Glomerular endothelial cell (primary cell): ENCODE measurements at regions not wholly inside any gene's neighbourhood (a gene's known extent, or its start where the extent isn't known, plus 50 kb on each side); places are given as distances from the start of the nearest gene placed in this dataset.

Source experiments
- DNase-seq: peaks from one replicate; pipeline ENCODE4 v3.0.0-alpha.2; 2011; ENCODE audit warnings: low read depth, low spot score; ENCODE audit errors: extremely low read depth

DNA sequence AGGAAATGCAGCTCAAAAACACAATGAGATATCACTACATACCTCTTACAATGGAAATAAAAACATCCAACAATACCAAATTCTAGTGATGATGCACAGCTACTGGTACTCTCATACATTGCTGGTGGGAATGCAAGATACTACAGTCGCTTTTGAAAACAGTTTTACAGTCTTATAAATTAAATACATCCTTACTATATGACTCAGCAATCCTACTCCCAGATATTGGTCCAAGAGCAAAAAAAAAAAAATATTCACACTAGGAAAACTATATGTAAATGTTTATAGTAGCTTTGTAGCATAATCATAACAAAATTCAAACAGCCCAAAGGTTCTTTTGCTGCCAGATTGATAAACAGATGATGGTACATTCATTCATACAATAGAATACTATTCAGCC lies 217.4 kb upstream of the FAM83B start:
- DNase-seq, result no peak

DNA sequence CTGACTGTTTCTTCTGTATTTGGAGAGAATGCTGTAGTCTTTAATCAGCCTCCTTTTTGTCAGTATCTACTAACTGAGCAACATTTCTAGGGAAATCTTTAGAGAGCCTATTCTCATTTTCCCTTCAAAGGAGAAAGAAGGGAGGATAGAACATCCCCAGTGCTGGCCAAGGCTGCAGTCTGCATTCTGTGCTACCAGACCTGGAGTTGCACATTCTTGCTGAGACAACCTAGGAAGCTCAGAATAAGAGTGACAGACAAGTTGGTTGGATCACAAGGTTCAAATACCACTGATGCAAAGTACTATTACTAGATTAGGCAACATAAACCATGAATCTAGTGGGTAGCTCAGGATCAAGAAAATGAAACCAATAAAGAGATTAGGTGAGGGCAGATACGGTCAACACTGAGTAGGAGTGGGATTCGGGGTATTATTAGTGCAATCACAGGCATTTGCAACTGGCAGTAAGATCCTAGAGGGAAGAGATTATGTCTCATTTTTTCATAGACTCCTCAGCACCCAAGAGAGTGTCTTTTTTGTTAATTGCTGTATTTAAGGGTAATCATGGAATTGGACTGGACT lies 213.5 kb upstream of the FAM83B start:
- DNase-seq, result no peak

DNA sequence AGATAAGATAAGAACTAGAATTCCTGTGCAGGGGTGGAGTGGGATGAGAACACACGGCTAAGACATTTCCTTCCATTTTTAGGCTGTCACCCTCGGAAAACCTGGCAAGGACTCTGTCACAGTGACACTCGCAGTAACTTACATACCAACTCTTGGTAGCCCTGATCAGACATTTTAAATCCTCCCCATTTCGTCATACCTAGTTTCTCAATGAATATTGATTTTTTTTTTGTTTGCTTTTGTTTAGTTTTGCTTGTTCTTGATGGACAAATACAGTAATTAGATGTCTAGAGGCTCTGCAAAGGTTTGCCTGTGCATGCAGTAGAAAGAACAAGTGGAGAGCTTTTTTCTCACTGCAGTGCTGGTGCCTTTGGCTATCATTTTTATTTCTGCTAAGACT lies 213.0 kb upstream of the FAM83B start:
- DNase-seq, result no peak

DNA sequence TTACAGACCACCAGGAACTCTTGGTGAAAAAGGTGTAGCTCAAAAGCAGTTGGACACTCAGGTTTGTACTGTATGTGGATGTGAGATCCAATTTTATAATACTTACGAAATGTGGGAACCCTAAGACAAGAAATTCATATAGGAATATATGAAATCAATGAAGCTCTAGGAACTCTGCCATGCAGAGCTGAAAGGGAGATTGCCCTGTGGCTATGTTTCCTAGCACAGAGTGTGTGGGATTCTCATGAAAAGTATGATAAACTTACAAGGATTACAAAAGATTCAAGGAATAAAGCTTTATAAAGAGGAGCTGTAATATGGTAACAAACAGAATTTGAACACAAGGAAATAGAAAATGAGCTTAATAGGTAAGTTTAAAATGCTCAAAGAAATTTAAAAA lies 205.7 kb upstream of the FAM83B start:
- no peak for DNase-seq

DNA sequence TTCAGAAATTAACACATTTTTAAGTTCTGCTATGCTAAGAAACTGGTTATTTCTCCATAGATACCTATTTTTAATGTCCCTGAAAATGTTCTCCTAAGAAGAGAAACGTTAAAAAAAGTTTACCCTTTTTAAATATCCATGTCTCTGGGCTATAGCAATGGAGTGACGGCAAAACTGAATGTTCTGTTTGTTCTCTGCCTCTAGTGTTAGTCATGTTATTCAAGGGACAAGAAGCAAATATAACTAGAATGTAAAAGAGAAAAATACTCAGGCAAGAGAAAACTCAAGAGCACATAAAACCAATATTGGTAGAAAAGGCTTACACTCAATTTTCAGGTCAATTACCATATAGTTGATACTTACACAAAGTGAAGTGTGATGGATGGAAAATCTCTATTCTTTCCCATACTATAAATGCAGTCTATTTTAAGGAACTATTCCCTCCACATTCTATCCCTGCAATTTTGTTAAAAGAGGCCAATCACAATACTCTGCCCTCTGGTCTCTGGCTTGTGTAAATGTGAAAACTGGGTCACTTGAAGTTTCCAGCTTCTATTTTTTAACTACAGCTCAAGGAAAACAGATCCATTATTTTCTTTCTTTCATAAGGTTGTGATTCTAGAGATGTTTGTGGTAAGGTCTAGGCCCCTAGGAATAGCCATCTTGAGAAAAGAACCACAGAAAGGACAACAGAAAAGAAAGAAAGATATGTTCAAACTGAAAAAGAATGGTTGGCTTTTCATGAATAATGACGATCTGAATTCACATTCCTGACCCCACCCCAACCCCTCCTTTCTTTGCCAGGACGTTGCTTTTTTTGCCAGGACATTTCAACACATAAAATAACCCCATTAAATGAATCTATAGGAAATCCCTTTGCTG lies 200.3 kb upstream of the FAM83B start:
- no peak for DNase-seq

DNA sequence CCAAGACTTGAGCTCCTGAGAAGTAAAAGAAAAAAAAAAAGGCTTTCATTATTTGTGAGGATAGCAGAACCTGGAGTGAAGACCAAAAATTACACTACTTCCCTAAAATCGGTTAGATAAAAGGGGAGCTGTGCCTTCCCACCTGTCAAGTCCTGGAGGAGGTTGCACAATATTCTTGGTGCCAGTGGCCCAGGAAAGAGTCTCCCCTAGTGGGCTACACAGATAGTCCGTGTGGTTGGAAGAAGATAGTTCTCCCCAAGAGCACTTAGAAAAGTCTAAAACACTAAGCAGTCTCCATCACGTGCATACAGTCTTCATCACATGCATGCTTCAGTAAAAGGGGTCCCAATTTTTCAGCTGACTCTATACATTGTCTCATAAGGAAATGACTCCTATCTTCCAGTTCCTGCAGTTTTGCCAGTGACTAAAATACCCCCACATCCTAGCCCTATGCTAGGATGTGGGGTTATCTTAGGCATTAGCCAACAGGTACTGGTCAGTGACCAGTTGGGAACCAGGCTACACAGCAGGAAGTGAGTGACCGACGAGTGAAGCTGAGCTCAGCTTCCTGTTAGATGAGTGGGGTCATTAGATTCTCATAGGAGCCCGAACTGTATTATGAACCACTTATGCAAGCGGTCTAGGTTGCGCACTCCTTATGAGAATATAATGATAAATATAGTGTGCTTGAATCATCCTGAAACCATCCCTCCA lies 199.5 kb upstream of the FAM83B start:
- DNase-seq, result peak; percentile 23

DNA sequence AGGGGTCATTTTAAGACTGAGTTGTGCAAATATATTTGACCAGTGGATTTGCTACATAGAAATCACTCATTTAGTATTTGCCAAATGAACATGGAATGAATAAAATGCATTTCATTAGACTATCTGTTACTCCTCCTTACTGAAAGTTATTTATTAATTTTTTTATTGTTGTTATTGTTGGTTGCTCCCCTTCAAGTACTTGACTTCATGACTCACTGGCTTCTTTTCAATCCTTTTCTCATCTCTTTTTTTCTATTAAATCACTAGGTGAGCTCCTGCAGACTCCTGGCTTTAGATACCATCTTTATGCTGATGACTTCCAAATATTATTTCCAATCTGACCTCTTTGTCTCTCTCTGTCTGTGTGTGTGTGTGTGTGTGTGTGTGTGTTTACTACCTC lies 192.2 kb upstream of the FAM83B start:
- no peak for DNase-seq

DNA sequence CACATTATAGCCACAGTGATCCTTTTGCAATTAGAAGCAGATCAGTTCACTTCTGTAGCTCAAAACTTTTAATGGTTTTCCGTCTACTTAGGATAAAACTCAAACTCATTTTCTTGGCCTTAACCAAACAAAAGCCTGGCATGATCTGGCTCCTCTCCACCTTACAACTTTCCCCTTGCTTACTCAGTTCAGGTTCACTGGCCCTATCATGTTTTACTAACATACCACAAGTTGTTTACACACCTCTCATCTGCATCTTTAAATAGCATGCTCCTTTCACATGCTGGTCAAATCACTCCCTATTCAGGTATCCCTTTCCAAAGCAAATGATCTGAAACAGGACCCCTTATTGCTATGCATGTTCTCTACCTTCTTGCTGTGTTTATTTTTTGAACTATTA lies 191.4 kb upstream of the FAM83B start:
- no peak for DNase-seq

DNA sequence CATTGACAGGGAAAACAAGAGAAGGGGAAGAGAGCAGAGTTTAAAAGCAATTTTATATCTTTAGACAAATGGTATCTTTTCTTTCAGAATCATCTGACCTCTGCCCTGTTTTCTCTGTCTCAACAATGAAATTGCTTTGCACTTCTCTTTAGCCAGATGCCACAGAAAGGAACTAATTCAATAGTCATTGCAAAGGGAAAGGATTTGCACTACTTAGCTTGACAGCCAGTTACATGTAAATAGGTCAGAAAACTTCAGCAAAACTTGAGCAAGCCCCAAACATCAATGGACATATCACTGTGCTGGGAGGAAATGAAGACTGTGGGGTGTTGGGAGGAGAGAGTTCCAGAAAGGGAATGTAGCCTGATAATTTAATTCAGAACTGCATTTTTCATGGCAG lies 181.3 kb upstream of the FAM83B start:
- no peak for DNase-seq

DNA sequence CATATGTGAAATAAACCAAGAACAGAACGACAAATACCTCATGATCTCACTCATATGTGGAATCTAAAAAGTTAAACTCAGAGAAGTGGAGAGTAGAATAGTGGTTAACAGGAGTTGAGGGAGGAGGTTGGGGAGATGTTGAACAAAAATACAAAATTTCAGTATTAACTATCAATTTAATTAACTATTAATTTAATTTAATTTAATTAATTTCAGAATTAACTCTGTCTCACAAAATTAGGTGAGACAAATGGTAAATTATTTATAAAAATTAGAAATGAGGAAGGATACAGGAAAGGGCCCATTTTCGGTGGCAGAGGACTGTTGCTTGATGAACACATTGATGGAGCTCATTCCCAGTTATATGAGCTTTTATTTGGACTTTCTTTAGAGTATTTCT lies 166.0 kb upstream of the FAM83B start:
- DNase-seq, result no peak

DNA sequence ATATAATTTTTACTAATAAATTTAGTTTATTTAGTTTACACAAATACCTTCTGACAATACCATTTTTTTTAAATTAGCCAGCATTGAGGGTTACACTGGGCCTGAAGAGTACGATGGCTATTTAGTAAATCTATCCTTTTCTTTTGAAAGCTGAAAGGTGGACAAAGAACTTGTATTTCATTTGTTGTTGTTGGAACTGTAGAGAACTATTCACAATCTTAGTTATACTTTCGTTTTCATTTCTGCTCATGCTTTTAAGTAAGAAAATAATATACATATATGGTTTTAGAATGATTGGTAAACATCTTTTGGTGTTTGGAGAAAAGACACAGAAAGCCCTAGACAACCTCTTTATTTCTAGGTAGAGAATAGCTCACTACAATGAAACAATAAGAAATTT lies 165.3 kb upstream of the FAM83B start:
- no peak for DNase-seq

DNA sequence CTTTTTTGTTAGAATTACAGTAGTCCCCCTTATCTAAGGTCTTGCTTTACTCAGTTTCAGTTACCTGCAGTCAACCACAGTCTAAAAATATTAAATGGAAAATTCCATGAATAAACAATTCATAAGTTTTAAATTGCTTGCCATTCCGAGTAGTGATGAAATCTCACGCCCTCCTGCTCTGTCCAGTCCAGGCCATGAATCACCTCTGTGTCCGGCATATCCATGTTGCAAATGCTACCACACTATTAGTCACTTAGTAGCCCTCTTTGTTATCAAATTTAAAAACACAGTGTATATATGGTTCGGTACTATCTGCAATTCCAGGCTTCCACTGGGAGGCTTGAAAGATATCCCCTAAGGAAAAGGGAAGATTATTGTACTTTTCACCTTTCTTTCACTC lies 164.6 kb upstream of the FAM83B start:
- peak; percentile 4 for DNase-seq

DNA sequence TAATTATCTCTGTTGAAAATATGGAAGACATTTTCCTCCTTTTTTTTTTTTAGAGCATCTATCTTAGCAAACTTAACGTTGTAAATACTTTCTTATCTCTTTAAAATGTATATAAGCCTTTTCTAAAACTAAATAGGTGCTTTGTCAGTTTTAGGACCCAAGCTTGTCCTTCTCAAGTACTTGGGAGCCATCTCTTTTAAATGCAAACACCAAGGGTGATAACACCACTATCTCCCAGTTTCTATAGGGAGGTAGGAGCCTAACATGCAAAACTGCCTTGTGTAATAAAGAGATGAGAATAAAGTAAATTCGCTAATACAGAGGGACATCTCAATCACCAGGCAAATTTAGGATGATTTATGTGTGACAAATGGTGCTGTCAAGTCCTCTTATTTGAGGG lies 157.0 kb upstream of the FAM83B start:
- DNase-seq, result no peak

DNA sequence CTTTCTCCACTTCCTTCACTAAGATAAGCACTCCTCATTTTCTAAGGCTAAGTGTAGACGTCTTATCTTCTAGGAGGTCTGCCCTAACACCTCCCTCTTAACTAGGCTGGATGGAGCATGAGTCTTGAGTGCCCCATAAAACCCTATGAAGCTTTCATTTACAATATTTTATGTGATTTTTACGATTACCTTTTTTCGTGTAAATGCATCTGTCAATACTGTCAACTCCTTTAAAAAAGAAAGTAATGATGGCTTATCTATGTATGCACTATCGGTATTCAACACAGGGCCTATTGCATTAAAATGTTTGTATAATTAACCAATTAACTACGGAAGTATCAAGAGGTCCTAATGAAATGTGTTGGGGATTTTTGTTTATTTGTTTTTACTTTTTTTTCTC lies 156.0 kb upstream of the FAM83B start:
- no peak for DNase-seq

DNA sequence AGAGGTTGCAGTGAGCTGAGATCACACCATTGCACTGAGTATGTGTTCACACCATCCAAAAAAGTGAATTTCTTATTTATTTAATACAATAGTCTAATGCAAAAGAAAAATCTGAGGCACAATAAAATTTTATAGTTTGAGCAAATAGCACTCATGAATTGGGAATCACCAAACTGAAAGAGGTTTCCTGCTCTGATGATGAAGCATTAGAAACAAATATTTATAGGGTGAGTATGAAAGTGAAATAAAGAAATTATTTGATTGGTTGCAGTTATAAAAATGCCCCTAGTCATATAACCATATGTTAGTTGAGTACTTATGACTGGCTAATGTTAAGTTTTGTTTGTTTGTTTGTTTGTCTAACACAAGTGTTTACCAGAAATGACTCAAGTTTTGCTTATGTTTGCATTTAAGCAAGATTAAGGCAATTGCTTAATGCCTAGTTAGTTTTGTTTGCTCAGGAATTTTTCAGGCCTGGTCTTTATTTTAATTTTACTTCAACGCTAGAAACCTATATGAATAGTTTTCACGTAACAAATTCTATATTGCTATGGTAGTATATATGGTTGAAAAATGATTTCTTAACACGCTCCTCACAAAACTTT lies 151.5 kb upstream of the FAM83B start:
- DNase-seq, result no peak

DNA sequence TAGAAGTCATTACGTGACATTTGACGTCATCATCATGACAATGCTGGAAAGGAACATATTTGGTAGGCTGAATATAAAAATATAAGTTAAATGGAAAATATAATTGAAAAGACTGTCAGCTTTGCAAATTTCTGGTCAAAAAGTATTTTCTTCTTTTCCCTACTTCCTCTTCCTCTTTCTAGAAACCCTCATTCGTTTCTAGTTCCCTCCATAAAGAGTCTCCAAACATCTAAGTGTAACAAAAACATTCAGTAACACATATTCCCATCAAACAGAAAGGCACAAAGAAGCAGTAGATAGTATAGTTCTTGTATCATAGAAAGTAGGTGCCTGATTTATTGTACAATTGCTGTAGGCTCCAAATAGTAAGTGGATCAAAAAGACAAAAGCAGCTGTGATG lies 150.8 kb upstream of the FAM83B start:
- DNase-seq, result no peak

DNA sequence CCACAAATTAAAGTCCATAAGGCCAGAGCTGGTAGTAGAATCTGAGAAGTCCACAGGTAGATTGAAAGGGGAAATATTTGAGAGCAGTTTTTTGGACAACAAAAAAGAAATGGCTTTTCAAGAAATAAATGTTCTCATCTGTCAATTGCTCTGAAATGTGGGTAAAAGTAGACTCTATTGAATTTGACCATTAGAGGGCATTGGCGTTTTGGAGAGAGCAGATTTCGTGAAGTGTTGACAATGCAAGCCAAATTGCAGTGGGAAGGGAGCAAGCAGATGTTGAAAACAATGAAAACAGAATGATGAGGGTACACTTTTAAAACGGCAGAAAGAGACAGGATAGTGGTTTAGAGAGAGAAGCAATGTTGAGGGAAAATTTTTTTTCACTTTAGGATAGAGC lies 149.1 kb upstream of the FAM83B start:
- DNase-seq, result no peak

DNA sequence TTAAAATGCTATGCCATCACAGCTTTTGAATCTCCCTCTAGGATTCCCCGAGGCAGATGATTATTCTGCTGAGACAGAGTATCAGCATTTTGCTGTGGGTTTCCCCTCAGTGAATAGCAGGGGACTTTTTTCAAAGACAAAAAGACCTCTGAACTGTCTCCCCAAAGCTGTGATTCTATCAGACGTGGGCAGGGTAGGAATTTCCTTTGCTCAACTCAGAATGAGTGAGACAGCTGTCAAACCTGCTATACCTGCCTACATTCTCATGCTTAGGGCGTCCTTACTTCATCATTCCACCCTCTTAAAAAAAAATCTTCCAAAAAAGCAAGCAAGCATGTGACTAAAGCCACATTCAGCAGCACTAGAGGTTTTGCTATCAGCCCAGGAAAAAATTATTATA lies 147.6 kb upstream of the FAM83B start:
- no peak for DNase-seq

DNA sequence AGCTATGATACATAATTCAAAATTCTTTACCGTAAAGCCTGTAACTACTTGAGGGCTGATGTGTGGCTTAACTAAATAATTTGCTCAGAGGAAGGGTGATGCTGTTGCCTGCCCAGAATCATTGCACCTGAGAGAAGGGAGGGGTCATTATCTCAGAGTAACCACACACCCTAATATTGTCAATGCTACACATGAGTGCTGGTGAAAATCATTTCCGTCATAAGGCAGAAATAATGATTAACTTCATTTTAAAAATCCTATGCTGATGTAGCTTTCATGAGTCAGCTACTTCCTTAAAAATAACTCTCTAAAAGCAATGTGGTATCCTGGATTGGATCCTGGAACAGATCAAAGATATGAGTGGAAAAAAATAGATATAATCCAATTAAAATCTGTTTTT lies 146.4 kb upstream of the FAM83B start:
- DNase-seq, result no peak

DNA sequence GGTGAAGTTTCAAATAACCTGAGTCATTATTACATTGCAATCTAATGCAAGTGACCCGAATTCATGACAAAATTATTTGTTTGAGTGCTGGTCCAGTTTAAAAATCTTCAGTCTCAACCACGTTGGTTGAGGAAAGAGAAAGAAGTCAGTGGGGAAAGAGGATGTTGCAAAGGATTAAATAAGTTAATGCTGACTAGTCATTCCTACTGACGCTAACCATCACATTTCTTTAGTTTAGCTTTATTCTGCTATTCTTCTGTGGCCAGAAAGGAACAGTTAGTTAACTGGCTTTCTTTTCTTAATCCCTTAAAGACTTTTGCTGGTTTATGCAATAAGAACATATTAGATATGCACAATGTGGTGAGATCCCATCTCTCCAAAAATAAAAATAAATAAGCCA lies 143.8 kb upstream of the FAM83B start:
- no peak for DNase-seq

DNA sequence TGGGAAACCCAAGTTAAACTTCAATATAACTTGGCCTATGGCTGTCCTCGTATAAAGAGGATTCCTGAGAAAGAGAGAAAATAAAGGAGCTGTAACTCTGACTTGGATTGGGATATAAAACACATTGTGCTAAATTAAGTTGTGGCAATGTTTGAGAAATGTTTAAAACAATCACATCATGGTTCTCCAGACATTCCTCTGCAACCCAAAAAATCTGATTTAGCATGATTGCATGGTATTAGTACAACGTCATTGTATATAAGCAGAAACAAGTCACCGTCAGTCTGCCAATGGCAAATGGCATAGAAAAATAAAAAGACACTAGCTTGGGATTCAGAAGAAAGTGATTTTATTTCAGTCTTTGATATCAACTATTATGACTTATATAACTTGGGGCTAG lies 140.2 kb upstream of the FAM83B start:
- no peak for DNase-seq
